ENCODE measurements at regions not wholly inside any gene's neighbourhood (a gene's known extent, or its start where the extent isn't known, plus 50 kb on each side); places are given as distances from the start of the nearest gene placed in this dataset.

- Histone ChIP-seq H3K79me2 (ENCODE audit: insufficient read depth, low read length) (no peaks in the 10 kb centered on the region), H3K9ac (ENCODE audit: low read length) (no peak overlapping the region), H3F3A (ENCODE audit: insufficient read depth) (no peaks in the 10 kb centered on the region), H3K9me3 (ENCODE audit: insufficient read depth, low read length) (no peaks in the 10 kb centered on the region), H3K27ac (ENCODE audit: low read depth, low read length) (no peak overlapping the region), H3K36me3 (ENCODE audit: low read length) (no peaks in the 10 kb centered on the region), H3K9me2 (replicated peaks; ENCODE audit: insufficient read depth, low read length) (no peaks in the 10 kb centered on the region), H4K20me1 (ENCODE audit: low read depth, low read length) (no peaks in the 10 kb centered on the region), H3K27me3 (ENCODE audit: low read length) (no peaks in the 10 kb centered on the region), H2AFZ (ENCODE audit: low read depth, low read length, severe bottlenecking) (no peak overlapping the region), H3K4me3 (ENCODE audit: insufficient read depth, low read length, poor library complexity, severe bottlenecking) (no peak overlapping the region), H3K4me2 (ENCODE audit: low read depth, low read length, poor library complexity, severe bottlenecking) (no peak overlapping the region)
- TF ChIP-seq CTCF (IDR thresholded peaks at IDR 0.05; ENCODE audit: insufficient read depth, low read length, poor library complexity, severe bottlenecking) = no peak
- no peak for TF ChIP-seq EZH2phosphoT487 (conservative IDR thresholded peaks at IDR 0.05; ENCODE audit: low read length)
These were observed 534.6 kb downstream of the CCDC85A start for GRCh38 chr2:56718413-56718812.

- no peak overlapping the region for H3K27ac ChIP-seq (ENCODE audit: low read depth, low read length)
- H2AFZ ChIP-seq (ENCODE audit: low read depth, low read length, severe bottlenecking) = no peak overlapping the region
- H4K20me1 ChIP-seq (ENCODE audit: low read depth, low read length) = no peaks in the 10 kb centered on the region
- H3K9ac ChIP-seq (ENCODE audit: low read length) = no peak overlapping the region
- no peaks in the 10 kb centered on the region for H3F3A ChIP-seq (ENCODE audit: insufficient read depth)
- no peaks in the 10 kb centered on the region for H3K36me3 ChIP-seq (ENCODE audit: low read length)
- no peaks in the 10 kb centered on the region for H3K27me3 ChIP-seq (ENCODE audit: low read length)
- H3K9me2 ChIP-seq (replicated peaks; ENCODE audit: insufficient read depth, low read length) = no peaks in the 10 kb centered on the region; the same call in 1 of the 2 replicates
- no peaks in the 10 kb centered on the region for H3K9me3 ChIP-seq (ENCODE audit: insufficient read depth, low read length)
- H3K4me3 ChIP-seq (ENCODE audit: insufficient read depth, low read length, poor library complexity, severe bottlenecking) = no peak overlapping the region
- H3K4me2 ChIP-seq (ENCODE audit: low read depth, low read length, poor library complexity, severe bottlenecking) = no peak overlapping the region
- H3K79me2 ChIP-seq (ENCODE audit: insufficient read depth, low read length) = no peaks in the 10 kb centered on the region
- TF ChIP-seq EZH2phosphoT487 (conservative IDR thresholded peaks at IDR 0.05; ENCODE audit: low read length) = no peak
- TF ChIP-seq CTCF (IDR thresholded peaks at IDR 0.05; ENCODE audit: insufficient read depth, low read length, poor library complexity, severe bottlenecking) = no peak
These were observed 545.4 kb downstream of the CCDC85A start for GRCh38 chr2:56729212-56729611.

GRCh38 chr2:56732946-56733345 is 549.2 kb downstream of the CCDC85A start:
- no peak overlapping the region for H2AFZ ChIP-seq (ENCODE audit: low read depth, low read length, severe bottlenecking)
- no peaks in the 10 kb centered on the region for H3K27me3 ChIP-seq (ENCODE audit: low read length)
- no peaks in the 10 kb centered on the region; the same call in 1 of the 2 replicates for H3K9me2 ChIP-seq (replicated peaks; ENCODE audit: insufficient read depth, low read length)
- H3K9me3 ChIP-seq (ENCODE audit: insufficient read depth, low read length) = no peaks in the 10 kb centered on the region
- no peaks in the 10 kb centered on the region for H4K20me1 ChIP-seq (ENCODE audit: low read depth, low read length)
- TF ChIP-seq EZH2phosphoT487 (conservative IDR thresholded peaks at IDR 0.05; ENCODE audit: low read length) = no peak
- TF ChIP-seq CTCF (IDR thresholded peaks at IDR 0.05; ENCODE audit: insufficient read depth, low read length, poor library complexity, severe bottlenecking) = no peak
- no peaks in the 10 kb centered on the region for H3K36me3 ChIP-seq (ENCODE audit: low read length)
- H3K4me2 ChIP-seq (ENCODE audit: low read depth, low read length, poor library complexity, severe bottlenecking) = no peak overlapping the region
- H3K79me2 ChIP-seq (ENCODE audit: insufficient read depth, low read length) = no peaks in the 10 kb centered on the region
- H3K27ac ChIP-seq (ENCODE audit: low read depth, low read length) = no peak overlapping the region
- no peak overlapping the region for H3K4me3 ChIP-seq (ENCODE audit: insufficient read depth, low read length, poor library complexity, severe bottlenecking)
- no peaks in the 10 kb centered on the region for H3F3A ChIP-seq (ENCODE audit: insufficient read depth)
- no peak overlapping the region for H3K9ac ChIP-seq (ENCODE audit: low read length)

Measured in SU-DHL-6 (cell line).